CD4-positive, alpha-beta memory T cell (primary cell): ENCODE measurements at regions not wholly inside any gene's neighbourhood (a gene's known extent, or its start where the extent isn't known, plus 50 kb on each side); places are given as distances from the start of the nearest gene placed in this dataset.

ENCODE experiments used
- CTCF ChIA-PET: fragments of 350-600 bp; sonication (Branson Sonifier 250); formaldehyde crosslinking; loops from one replicate; lab custom pipeline; 2021; ENCODE audit warnings: inconsistent platforms; ENCODE audit not compliant: partially characterized antibody; lab: Charles Lee
- POLR2A ChIA-PET: fragments of 350-600 bp; sonication (Branson Sonifier 250); formaldehyde crosslinking; loops from one replicate; lab custom pipeline; 2021; ENCODE audit not compliant: partially characterized antibody; lab: Charles Lee
- DNase-seq, 5 donors: peaks; one replicate each; pipeline versions ENCODE4 v3.0.0 to v3.0.0-alpha.2; 2020 to 2022; ENCODE audit warnings: mixed read lengths in 1 of 5
- H3K27ac ChIP-seq: one replicate; pipeline ENCODE4 v1.7.0; 2013; ENCODE audit warnings: low read depth, low read length
- H3K27me3 ChIP-seq: 2 replicates; pipeline ENCODE4 v1.7.0; 2013; ENCODE audit warnings: mild to moderate bottlenecking, low read length, moderate library complexity; ENCODE audit not compliant: insufficient read depth
- H3K36me3 ChIP-seq: 2 replicates; pipeline ENCODE4 v1.7.0; 2013; ENCODE audit warnings: mild to moderate bottlenecking, low read length, moderate library complexity; ENCODE audit not compliant: insufficient read depth
- H3K4me1 ChIP-seq: 2 replicates; pipeline ENCODE4 v1.7.0; 2013; ENCODE audit warnings: mild to moderate bottlenecking, low read length, moderate library complexity; ENCODE audit not compliant: insufficient read depth
- H3K4me3 ChIP-seq, 2 donors: one replicate each; pipeline ENCODE4 v1.7.0; 2013; ENCODE audit warnings: low read length in 2 of 2, mild to moderate bottlenecking in 1 of 2
- H3K9me3 ChIP-seq, 2 donors: one replicate each; pipeline ENCODE4 v1.7.0; 2013; ENCODE audit warnings: low read length in 2 of 2, control low read depth in 1 of 2; ENCODE audit not compliant: control insufficient read depth in 1 of 2
- H3K27ac Mint-ChIP-seq, 7 donors: one replicate each; pipeline ENCODE4 v1.8.0; 2020 to 2021; ENCODE audit warnings: mixed read lengths in 7 of 7, mild to moderate bottlenecking in 6 of 7, inconsistent platforms in 3 of 7, moderate library complexity in 3 of 7
- H3K27me3 Mint-ChIP-seq, 2 donors: one replicate each; pipeline ENCODE4 v1.8.0; 2020 to 2021; ENCODE audit warnings: mixed read lengths in 2 of 2
- H3K36me3 Mint-ChIP-seq, 2 donors: one replicate each; pipeline ENCODE4 v1.8.0; 2020 to 2021; ENCODE audit warnings: mixed read lengths in 2 of 2, inconsistent platforms in 1 of 2, mild to moderate bottlenecking in 1 of 2
- H3K4me1 Mint-ChIP-seq, 4 donors: one replicate each; pipeline ENCODE4 v1.8.0; 2020 to 2021; ENCODE audit warnings: mixed read lengths in 4 of 4, mild to moderate bottlenecking in 1 of 4
- H3K4me3 Mint-ChIP-seq, 8 donors: one replicate each; pipeline ENCODE4 v1.8.0; 2020 to 2021; ENCODE audit warnings: mixed read lengths in 8 of 8, mild to moderate bottlenecking in 7 of 8, moderate library complexity in 6 of 8, inconsistent platforms in 3 of 8
- H3K9me3 Mint-ChIP-seq, 8 donors: one replicate each; pipeline ENCODE4 v1.8.0; 2020 to 2021; ENCODE audit warnings: mixed read lengths in 8 of 8, mild to moderate bottlenecking in 5 of 8, inconsistent platforms in 3 of 8, moderate library complexity in 1 of 8
- intact Hi-C: fragments of 100-400 bp; cut with micrococcal nuclease; formaldehyde crosslinking; loops from one replicate; pipeline ENCODE4 v1.15.1; 2023

DNA sequence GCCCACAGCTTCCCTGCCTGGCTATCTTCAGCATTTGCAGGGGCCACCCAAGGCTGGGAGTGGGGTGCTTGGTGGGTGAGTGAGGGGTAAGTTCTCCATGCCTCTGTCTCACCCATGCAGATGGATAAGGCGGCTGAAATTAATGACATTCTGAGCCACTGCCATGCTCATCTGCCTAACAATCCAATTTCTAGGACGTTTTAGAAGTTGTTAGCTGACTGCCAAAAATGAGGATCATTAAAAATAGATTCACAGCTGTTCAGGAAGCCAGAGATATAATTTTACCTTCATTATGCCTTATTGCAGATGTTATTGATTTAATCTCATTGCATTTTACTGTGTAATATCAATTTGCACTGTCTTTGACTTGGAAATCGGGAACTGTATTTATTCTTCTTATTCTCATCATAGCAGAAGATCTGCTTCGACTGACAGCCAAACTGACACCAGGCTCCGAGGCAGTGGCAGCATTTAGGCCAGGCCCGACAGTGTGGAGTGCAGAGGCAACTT lies 334.4 kb upstream of the NPVF start:
- no peak overlapping the region for H3K27ac Mint-ChIP-seq
- H3K27me3 Mint-ChIP-seq: peaks cover 0 to 2% of the 10 kb centered on the region in 2 donors
- H3K36me3 Mint-ChIP-seq: no peaks in the 10 kb centered on the region
- no peak overlapping the region for H3K4me3 ChIP-seq
- no peak overlapping the region for H3K4me3 Mint-ChIP-seq
- no peak overlapping the region for H3K27ac ChIP-seq
- H3K36me3 ChIP-seq: no peaks in the 10 kb centered on the region
- H3K4me1 Mint-ChIP-seq: peaks cover 1 to 7% (median 4%) of the 10 kb centered on the region in 4 donors
- DNase-seq: no peak
- H3K9me3 ChIP-seq: no peaks in the 10 kb centered on the region
- intact Hi-C loops: loop anchor here (10.0 kb wide), 1 partner anchor 292 kb away; no protein-coding TSS in a partner anchor
- no peaks in the 10 kb centered on the region for H3K9me3 Mint-ChIP-seq
- H3K27me3 ChIP-seq: no peaks in the 10 kb centered on the region
- ChIA-PET CTCF (interaction anchor here (1.0 to 8.4 kb wide), 3 partner anchors 13 to 302 kb away, joined by 3 to 195 read pairs (median 3); no protein-coding TSS in a partner anchor), POLR2A (no interaction called here)
- no peaks in the 10 kb centered on the region for H3K4me1 ChIP-seq

DNA sequence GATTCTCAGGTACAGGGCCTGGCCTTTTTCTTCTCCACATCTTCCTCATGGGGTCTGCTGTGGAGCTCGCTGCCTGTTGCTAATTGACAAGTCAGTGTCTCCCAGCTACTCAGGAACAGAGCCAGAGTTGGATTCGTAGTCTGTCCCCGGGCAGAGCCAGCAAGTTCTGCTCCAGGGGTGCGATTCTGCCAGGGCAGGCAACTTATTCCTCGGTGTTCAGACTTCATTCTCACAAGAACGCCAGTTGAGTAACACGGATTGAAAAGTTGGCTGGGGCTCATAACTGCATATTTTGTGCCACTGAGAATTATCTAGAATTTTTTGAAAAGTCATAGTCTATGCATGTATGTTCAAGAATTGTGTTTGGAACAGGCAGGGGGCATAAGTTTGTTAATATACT lies 336.7 kb upstream of the NPVF start:
- Histone ChIP-seq H3K27ac (no peak overlapping the region), H3K4me1 (no peaks in the 10 kb centered on the region), H3K27me3 (no peaks in the 10 kb centered on the region), H3K36me3 (no peaks in the 10 kb centered on the region), H3K9me3 (no peaks in the 10 kb centered on the region), H3K4me3 (no peak overlapping the region)
- H3K4me1 Mint-ChIP-seq: peaks cover 1 to 7% (median 4%) of the 10 kb centered on the region in 4 donors
- ChIA-PET CTCF (interaction anchor here (0.9 to 8.4 kb wide), 14 partner anchors 9 to 309 kb away, joined by 3 to 195 read pairs (median 8); no protein-coding TSS in a partner anchor), POLR2A (no interaction called here)
- DNase-seq: no peak
- no peaks in the 10 kb centered on the region for H3K9me3 Mint-ChIP-seq
- no peak overlapping the region for H3K4me3 Mint-ChIP-seq
- intact Hi-C loops: loop anchor here (10.0 kb wide), 1 partner anchor 290 kb away; no protein-coding TSS in a partner anchor
- no peak overlapping the region for H3K27ac Mint-ChIP-seq
- H3K36me3 Mint-ChIP-seq: no peaks in the 10 kb centered on the region
- H3K27me3 Mint-ChIP-seq: peaks cover 0 to 2% of the 10 kb centered on the region in 2 donors

DNA sequence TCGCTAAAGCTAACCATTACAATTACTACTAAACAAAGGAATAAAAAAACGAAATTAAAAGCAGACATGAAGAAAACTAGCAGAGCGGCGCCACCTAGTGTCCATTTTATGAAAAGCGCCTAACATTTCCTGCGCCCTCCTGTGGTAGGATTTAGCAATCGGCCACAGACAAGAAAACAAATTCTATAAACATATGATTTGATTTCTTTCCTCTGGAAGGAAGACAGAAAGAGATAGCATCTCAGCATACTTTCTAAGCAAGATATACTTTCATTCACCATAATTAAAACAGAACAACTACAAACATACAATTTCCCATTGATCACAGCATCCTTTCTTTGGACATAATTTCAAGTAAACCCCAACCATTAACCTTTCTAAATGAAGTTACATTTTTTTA lies 337.7 kb upstream of the NPVF start:
- no peaks in the 10 kb centered on the region for H3K4me1 ChIP-seq
- peaks cover 0 to 3% of the 10 kb centered on the region in 2 donors for H3K27me3 Mint-ChIP-seq
- no peaks in the 10 kb centered on the region for H3K9me3 ChIP-seq
- H3K4me3 Mint-ChIP-seq: peak overlapping the region in 4 of 8 donors; percentile 21 to 69 (median 42)
- peaks cover 1 to 7% (median 4%) of the 10 kb centered on the region in 4 donors for H3K4me1 Mint-ChIP-seq
- no peaks in the 10 kb centered on the region for H3K9me3 Mint-ChIP-seq
- no peaks in the 10 kb centered on the region for H3K36me3 Mint-ChIP-seq
- peak; percentile 42 to 69 (median 63) for DNase-seq
- no peak overlapping the region for H3K27ac Mint-ChIP-seq
- POLR2A ChIA-PET: interaction anchor here (1.0 kb wide), 1 partner anchor 311 kb away, joined by 3 read pairs; no protein-coding TSS in a partner anchor
- intact Hi-C loops: loop anchor here (1.0 to 10.0 kb wide), 3 partner anchors 175 to 307 kb away; no protein-coding TSS in a partner anchor
- H3K27me3 ChIP-seq: no peaks in the 10 kb centered on the region
- H3K27ac ChIP-seq: no peak overlapping the region
- no peak overlapping the region for H3K4me3 ChIP-seq
- CTCF ChIA-PET: interaction anchor here (0.9 to 8.4 kb wide), 18 partner anchors 9 to 315 kb away, joined by 3 to 195 read pairs (median 5); no protein-coding TSS in a partner anchor
- no peaks in the 10 kb centered on the region for H3K36me3 ChIP-seq

DNA sequence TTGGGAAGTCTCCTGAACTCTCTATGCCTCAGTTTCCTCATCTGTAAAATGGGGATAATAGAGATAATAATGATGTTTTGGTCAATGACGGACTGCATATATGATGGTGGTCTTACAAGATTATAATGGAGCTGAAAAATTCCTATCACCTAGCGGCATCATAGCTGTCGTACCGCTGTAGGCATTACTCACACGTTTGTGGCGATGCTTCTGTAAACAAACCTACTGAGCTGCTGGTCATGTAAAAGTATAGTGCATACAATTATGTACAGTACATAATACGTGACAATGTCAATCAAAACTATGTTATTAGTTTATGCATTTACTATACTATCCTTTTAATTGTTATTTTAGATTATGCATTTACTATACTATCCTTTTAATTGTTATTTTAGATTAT lies 339.1 kb upstream of the NPVF start:
- intact Hi-C loops: loop anchor here (10.0 kb wide), 1 partner anchor 287 kb away; no protein-coding TSS in a partner anchor
- Histone ChIP-seq H3K36me3 (no peaks in the 10 kb centered on the region), H3K27me3 (no peaks in the 10 kb centered on the region), H3K4me3 (no peak overlapping the region), H3K27ac (no peak overlapping the region), H3K4me1 (no peaks in the 10 kb centered on the region), H3K9me3 (no peaks in the 10 kb centered on the region)
- H3K27me3 Mint-ChIP-seq: peaks cover 0 to 3% of the 10 kb centered on the region in 2 donors
- no peak for DNase-seq
- no peaks in the 10 kb centered on the region for H3K36me3 Mint-ChIP-seq
- POLR2A ChIA-PET: interaction anchor here (1.1 kb wide), 1 partner anchor 307 kb away, joined by 3 read pairs; no protein-coding TSS in a partner anchor
- no peak overlapping the region for H3K27ac Mint-ChIP-seq
- H3K9me3 Mint-ChIP-seq: no peaks in the 10 kb centered on the region
- CTCF ChIA-PET: interaction anchor here (0.8 to 8.4 kb wide), 12 partner anchors 11 to 437 kb away, joined by 3 to 195 read pairs (median 4); no protein-coding TSS in a partner anchor
- H3K4me1 Mint-ChIP-seq: peaks cover 1 to 7% (median 4%) of the 10 kb centered on the region in 4 donors
- no peak overlapping the region for H3K4me3 Mint-ChIP-seq

DNA sequence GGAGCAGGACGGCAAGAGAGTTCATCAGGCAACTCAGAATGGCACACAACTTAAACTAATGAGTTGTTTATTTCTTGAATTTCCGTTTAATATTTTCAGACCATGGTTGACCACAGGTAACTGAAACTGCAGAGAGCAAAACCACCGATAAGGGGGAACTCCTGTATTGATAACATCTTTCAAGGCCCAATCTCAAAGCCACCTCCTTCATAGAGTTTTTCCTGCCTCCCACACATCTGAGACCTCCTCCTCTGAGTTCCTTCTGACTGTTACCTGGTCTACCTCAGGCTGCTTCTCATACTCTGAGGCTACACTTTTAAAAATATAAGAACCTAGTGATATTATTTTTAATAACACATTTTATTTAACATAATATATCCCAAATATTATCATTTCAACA lies 341.5 kb upstream of the NPVF start:
- Histone ChIP-seq H3K27ac (no peak overlapping the region), H3K9me3 (no peaks in the 10 kb centered on the region), H3K4me1 (no peaks in the 10 kb centered on the region), H3K36me3 (no peaks in the 10 kb centered on the region), H3K27me3 (no peaks in the 10 kb centered on the region), H3K4me3 (no peak overlapping the region)
- POLR2A ChIA-PET: no interaction called here
- CTCF ChIA-PET: interaction anchor here (0.9 to 8.4 kb wide), 4 partner anchors 10 to 314 kb away, joined by 3 to 195 read pairs (median 22); no protein-coding TSS in a partner anchor
- intact Hi-C loops: loop anchor here (10.0 kb wide), 1 partner anchor 285 kb away; no protein-coding TSS in a partner anchor
- Mint-ChIP-seq H3K27ac (no peak overlapping the region), H3K9me3 (no peaks in the 10 kb centered on the region), H3K4me3 (no peak overlapping the region), H3K36me3 (no peaks in the 10 kb centered on the region), H3K4me1 (peaks cover 1 to 7% (median 4%) of the 10 kb centered on the region in 4 donors), H3K27me3 (peaks cover 0 to 5% of the 10 kb centered on the region in 2 donors)
- no peak for DNase-seq

DNA sequence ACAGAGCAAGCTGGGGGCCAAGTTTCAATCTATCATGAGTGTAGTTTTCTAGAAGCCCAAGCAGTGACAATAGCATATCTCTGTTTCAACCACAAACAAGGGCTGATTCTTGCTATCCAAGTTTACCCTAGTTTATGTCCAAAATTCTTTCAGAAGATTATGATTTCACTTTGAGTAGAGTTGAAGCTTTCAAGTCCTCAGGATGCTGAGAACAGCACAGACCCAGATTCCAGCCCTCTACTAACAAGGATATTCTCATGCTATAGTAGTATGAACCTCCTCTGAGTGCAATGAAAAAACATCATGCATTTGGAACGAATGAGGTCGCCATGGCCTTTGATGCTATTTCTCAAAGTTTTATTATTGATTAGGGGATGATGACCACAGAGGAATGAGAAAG lies 344.1 kb upstream of the NPVF start:
- Mint-ChIP-seq H3K9me3 (no peaks in the 10 kb centered on the region), H3K4me3 (no peak overlapping the region), H3K27me3 (peaks cover 0 to 5% of the 10 kb centered on the region in 2 donors), H3K4me1 (no peaks in the 10 kb centered on the region), H3K27ac (no peak overlapping the region), H3K36me3 (no peaks in the 10 kb centered on the region)
- intact Hi-C loops: no loop called here
- ChIA-PET CTCF (interaction anchor here (2.3 to 2.4 kb wide), 2 partner anchors 313 to 314 kb away, joined by 6 to 15 read pairs; no protein-coding TSS in a partner anchor), POLR2A (no interaction called here)
- Histone ChIP-seq H3K27me3 (no peaks in the 10 kb centered on the region), H3K4me3 (no peak overlapping the region), H3K4me1 (no peaks in the 10 kb centered on the region), H3K27ac (no peak overlapping the region), H3K36me3 (no peaks in the 10 kb centered on the region), H3K9me3 (no peaks in the 10 kb centered on the region)
- DNase-seq: no peak

DNA sequence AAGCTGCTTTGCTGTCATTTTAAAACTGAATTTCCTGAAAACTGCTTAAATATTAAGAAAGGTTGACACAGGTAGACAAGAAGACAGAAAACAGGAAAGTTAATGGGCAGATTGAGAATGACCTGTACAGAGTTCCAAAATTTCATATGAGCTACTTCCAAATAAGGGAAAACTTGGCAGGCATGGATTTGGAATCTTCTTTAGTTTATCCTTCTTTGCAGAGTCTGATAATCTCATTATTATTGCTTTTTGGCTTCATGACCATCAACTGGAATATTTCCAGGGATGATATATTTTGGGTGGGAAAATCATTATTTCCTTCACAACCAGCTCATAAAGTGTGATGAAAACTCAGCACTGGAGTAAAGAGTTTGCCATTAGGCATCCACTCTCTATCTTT lies 346.5 kb upstream of the NPVF start:
- no peaks in the 10 kb centered on the region for H3K27me3 ChIP-seq
- Mint-ChIP-seq H3K4me3 (no peak overlapping the region), H3K9me3 (no peaks in the 10 kb centered on the region), H3K4me1 (no peaks in the 10 kb centered on the region), H3K27me3 (peaks cover 0 to 5% of the 10 kb centered on the region in 2 donors), H3K27ac (no peak overlapping the region), H3K36me3 (no peaks in the 10 kb centered on the region)
- H3K9me3 ChIP-seq: no peaks in the 10 kb centered on the region
- no peak overlapping the region for H3K4me3 ChIP-seq
- DNase-seq: no peak
- intact Hi-C loops: no loop called here
- ChIA-PET POLR2A (no interaction called here), CTCF (interaction anchor here (0.7 to 2.8 kb wide), 5 partner anchors 10 to 320 kb away, joined by 3 to 10 read pairs (median 3); no protein-coding TSS in a partner anchor)
- no peaks in the 10 kb centered on the region for H3K4me1 ChIP-seq
- no peaks in the 10 kb centered on the region for H3K36me3 ChIP-seq
- H3K27ac ChIP-seq: no peak overlapping the region
